Stimulated activated CD4-positive, alpha-beta T cell treated with anti-CD3 and anti-CD28 coated beads, TNF-alpha, amount 100 ng/mL, for 48 hours (primary cell): ENCODE measurements at regions not wholly inside any gene's neighbourhood (a gene's known extent, or its start where the extent isn't known, plus 50 kb on each side); places are given as distances from the start of the nearest gene placed in this dataset.

Source experiments
- DNase-seq, 3 donors: peaks; one replicate each; pipeline ENCODE4 v3.0.0-alpha.2; 2020; ENCODE audit warnings: low read depth in 3 of 3

- DNase-seq: no peak
These were observed 100.2 kb upstream of the CASZ1 start for GRCh38 chr1:10896673-10897072.

GRCh38 chr1:10897321-10897980 lies 101.0 kb upstream of the CASZ1 start:
- DNase-seq: no peak

- no peak for DNase-seq
These were observed 101.7 kb upstream of the CASZ1 start for GRCh38 chr1:10897981-10898728.

GRCh38 chr1:10898921-10899320 lies 102.5 kb upstream of the CASZ1 start:
- no peak for DNase-seq

- no peak for DNase-seq
These were observed 103.2 kb upstream of the CASZ1 start for GRCh38 chr1:10899490-10900250.

- DNase-seq: no peak
These were observed 103.8 kb upstream of the CASZ1 start for GRCh38 chr1:10900251-10900651.

GRCh38 chr1:10900691-10901090 lies 104.2 kb upstream of the CASZ1 start:
- no peak for DNase-seq

GRCh38 chr1:10901091-10901890 lies 104.8 kb upstream of the CASZ1 start:
- no peak for DNase-seq

GRCh38 chr1:10901891-10902805 lies 105.7 kb upstream of the CASZ1 start:
- DNase-seq: no peak

- DNase-seq: no peak
These were observed 107.0 kb upstream of the CASZ1 start for GRCh38 chr1:10903421-10903820.

- DNase-seq: no peak
These were observed 107.4 kb upstream of the CASZ1 start for GRCh38 chr1:10903821-10904220.

- DNase-seq: no peak
These were observed 107.8 kb upstream of the TARDBP start for GRCh38 chr1:10904396-10905358.

- DNase-seq: no peak
These were observed 106.4 kb upstream of the TARDBP start for GRCh38 chr1:10905841-10906655.

GRCh38 chr1:10906866-10907519 lies 105.5 kb upstream of the TARDBP start:
- DNase-seq: no peak

GRCh38 chr1:10908266-10908665 lies 104.2 kb upstream of the TARDBP start:
- no peak for DNase-seq

GRCh38 chr1:10909697-10910680 lies 102.5 kb upstream of the TARDBP start:
- peak; percentile 45 to 72 (median 60) for DNase-seq
